GM18502 (cell line): ENCODE measurements at regions not wholly inside any gene's neighbourhood (a gene's known extent, or its start where the extent isn't known, plus 50 kb on each side); places are given as distances from the start of the nearest gene placed in this dataset.
"Not testable (repeated sequence)": the region's sequence is repeated elsewhere in the genome, so short reads cannot be mapped to it uniquely, and the experiment has no call there.

Experiments used
- ATAC-seq: cut with Tn5 transposase; IDR thresholded peaks from one replicate; pipeline ENCODE4 v1.9.1; 2021; ENCODE audit warnings: mild to moderate bottlenecking; ENCODE audit not compliant: unreplicated experiment, poor library complexity

DNA sequence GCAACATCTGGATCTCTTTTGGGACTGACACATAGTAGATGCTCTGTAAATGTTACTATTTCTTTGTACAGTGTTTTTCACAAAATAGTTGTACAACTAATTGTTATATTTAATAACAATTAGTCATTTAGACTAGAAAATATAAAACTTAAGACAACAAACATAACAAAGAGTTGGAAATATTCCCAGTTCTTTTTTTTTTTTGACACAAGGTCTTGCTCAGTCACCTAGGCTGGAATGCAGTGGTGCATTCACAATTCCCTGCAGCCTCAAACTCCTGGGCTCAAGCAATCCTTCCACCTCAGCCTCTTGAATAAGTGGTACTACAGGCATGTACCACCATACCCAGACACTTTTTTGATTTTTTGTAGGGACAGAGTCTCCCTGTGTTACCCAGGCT lies 105.8 kb downstream of the UTRN start:
- no peak for ATAC-seq

GRCh38 chr6:144392536-144392935 lies 107.4 kb downstream of the UTRN start:
- no peak for ATAC-seq

DNA sequence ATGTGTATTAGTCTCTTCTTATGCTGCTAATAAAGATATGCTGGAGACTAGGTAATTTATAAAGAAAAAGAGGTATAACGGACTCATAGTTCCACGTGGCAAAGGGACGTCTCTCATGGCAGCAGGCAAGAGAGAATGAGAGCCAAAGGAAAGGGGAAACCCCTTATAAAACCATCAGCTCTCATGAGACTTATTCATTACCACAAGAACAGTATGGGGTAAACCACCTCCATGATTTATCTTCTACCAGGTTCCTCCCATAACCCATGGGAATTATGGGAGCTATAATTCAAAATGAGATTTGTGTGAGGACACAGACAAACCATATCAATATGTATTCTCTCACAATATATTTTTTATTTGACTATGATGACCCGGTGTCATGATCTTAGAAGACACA lies 109.1 kb downstream of the UTRN start:
- no peak for ATAC-seq

DNA sequence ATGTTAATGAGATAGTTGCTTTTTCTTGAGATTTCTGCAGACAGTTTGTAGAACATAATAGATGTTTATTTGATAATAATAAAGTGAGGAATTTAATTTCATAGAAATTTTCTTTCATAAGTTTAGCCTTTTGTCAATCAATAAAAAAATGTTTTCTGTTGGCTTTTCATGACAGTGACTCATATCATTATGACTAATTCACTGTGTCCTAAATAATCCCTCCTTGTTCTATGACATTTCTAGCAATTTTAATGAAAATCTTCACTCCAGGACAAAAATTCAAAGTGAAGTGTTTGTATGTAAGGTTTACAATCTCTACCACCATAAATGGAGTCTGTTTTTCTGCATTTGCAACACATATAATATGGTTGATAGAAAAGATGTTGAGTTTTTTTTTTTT lies 109.9 kb downstream of the UTRN start:
- no peak for ATAC-seq

DNA sequence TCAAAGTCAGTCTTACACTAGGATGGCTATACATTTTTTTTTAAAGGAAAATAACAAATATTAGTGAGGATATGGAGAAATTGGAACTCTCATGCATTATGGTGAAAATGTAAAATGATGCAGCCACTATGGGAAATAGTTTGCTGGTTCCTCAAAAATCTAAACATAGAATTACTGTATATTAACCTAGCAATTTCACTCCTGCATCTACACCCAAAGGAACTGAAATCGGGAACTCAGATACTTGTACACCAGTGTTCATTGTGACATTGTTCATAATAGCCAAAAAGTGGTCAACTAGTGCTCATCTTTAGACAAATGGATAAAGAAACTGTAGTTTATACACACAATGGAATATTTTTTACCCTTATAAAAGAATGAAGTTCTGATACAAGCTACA lies 110.7 kb downstream of the UTRN start:
- no peak for ATAC-seq

DNA sequence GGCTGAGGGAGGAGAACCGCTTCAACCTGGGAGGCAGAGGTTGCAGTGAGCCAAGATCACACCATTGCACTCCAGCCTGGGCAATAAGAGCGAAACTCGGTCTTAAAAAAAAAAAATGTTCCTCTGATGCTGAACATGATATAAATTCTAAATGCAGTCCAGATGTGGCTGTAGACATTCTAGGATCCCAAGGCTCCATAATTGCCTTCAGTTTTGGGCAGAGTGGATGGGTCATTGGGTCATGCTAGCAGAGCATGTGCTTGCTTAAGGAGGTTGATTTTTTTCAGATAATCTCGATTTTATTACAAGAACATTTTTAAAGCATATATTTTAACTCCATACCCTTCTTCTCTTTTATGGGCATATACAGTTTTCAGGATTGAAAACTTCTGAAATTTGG lies 112.0 kb downstream of the UTRN start:
- no peak for ATAC-seq

DNA sequence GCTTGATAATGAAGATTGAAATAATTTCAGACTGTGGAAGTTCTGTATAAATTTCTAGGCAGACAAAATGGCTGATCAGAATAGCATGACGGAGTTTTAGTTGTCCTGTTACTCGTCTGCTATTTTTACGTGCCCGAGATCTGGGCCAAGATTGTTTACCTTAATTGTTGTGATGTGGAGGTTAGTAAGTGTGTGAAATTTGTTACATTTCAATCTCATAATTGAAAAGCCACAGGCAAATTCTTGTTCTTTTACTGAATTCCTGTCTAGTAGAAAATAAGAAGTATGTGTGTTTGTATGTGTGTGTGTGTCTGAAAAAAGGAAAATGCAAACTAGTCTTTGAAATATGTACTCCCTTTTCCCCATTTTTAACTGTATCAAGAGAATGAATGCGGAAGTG lies 115.2 kb downstream of the UTRN start:
- ATAC-seq: no peak

GRCh38 chr6:144401736-144402733 lies 116.9 kb downstream of the UTRN start:
- ATAC-seq: no peak

- ATAC-seq: no peak
These were observed 117.6 kb downstream of the UTRN start for GRCh38 chr6:144402750-144403149.

- no peak for ATAC-seq
These were observed 120.0 kb downstream of the UTRN start for GRCh38 chr6:144405163-144405562.

- ATAC-seq: no peak
These were observed 121.7 kb downstream of the UTRN start for GRCh38 chr6:144406796-144407195.

DNA sequence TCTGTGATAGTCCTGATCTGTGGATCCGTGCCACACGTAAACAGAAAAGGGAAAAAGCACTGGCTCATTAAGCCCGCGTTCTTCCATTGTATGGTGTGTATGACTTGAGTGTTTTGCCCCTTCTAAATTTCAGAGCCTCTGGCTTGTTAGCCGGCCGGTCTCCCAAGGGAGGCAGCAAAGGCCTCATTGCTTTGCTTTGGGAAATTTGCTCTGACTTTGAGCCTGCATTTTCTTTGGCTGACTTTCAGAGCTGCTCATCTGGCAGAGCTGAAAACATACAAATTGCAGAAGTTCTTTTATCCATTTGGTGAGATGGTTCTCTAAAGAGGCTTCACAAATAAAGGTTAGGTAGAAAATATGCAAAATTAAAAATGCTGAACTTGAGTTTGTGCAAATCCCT lies 123.0 kb downstream of the UTRN start:
- ATAC-seq: no peak

GRCh38 chr6:144410059-144410458 lies 124.9 kb downstream of the UTRN start:
- ATAC-seq: no peak

DNA sequence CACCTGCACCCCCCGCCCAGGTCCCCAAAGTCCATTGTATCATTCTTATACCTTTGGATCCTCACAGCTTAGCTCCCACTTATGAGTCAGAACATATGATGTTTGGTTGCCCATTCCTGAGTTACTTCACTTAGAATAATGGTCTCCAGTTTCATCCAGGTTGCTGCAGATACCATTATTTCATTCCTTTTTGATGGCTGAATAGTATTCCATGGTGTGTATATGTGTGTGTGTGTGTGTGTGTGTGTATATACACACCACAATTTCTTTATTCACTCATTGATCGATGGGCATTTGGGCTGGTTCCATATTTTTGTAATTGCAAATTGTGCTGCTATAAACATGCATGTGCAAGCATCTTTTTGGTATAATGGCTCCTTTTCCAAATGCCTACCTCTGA lies 125.4 kb downstream of the UTRN start:
- ATAC-seq: not testable (repeated sequence)

DNA sequence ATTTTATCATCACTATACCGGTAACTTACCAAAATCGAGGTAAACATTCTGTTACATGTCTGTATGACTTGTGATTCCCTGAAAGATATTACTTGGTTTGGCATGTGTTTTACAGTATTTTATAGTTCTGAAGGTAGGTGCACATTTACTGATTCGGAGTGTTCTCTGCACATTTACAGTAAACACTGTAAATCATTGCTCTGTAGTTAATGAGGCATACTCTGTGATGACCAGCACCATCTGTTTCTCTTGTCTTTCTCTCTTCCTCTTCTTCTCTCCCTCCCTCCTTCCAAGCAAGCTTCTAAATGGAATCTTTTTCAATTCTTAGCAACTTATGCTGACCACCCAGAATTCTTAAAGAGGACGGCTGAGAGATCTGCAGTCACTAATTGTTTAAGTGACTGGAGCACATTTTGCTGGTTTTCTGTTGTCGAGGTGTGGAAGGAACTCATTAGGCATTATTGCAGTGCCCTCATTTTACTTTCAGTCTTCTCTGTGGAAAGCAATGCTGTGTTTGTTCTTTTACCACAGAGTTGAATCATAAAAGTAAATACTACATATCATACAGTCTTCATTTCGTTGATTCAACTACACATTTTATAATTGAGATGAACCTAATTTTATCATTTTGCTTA lies 126.5 kb downstream of the UTRN start:
- ATAC-seq: no peak

GRCh38 chr6:144413418-144413817 lies 128.3 kb downstream of the UTRN start:
- no peak for ATAC-seq

DNA sequence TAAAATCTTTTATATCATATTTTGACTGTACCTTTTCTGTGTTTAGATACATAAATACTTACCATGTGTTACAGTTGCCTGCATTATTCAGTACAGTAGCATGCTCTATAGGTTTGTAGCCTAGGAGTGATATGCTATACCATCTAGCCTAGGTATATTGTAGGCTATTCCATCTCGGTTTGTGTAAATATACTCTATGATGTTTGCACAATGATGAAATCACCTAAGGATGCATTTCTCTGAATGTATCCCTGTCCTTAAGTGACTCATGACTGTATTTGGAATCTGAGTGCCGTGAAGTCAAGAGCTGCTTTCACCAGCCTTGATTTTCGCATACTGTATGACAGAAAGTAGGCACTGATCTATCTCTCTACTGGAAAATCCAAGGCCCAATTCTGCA lies 129.9 kb downstream of the UTRN start:
- ATAC-seq: no peak

DNA sequence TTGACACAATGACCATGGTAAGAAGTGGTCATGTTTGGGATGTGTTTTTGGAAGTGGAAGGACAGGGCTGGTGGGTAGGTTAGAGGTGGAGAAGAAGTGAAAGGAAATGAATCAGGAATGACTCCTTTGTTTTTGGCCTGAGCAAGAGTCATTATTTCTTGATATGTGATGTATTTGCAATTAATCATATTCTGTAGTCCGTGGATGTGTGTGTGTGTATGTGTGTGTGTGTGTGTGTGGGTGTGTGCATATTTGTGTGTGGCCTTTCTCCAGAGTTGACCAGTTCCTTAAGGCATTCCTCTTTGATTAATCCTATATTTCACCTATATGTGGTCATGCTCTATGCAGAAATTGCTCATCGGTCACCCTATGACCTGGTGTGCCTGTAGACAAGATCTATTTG lies 130.7 kb downstream of the UTRN start:
- no peak for ATAC-seq

- no peak for ATAC-seq
These were observed 131.1 kb downstream of the UTRN start for GRCh38 chr6:144416244-144416643.

- no peak for ATAC-seq
These were observed 131.6 kb downstream of the UTRN start for GRCh38 chr6:144416773-144417172.

GRCh38 chr6:144417681-144418080 lies 132.5 kb downstream of the UTRN start:
- ATAC-seq: no peak
